KMS-11 (cell line): ENCODE measurements at regions not wholly inside any gene's neighbourhood (a gene's known extent, or its start where the extent isn't known, plus 50 kb on each side); places are given as distances from the start of the nearest gene placed in this dataset.

Experiments
- H2AFZ ChIP-seq: fragments of 200-600 bp; sonication (generic); 2 replicates; pipeline ENCODE4 v1.6.1; 2016; ENCODE audit warnings: antibody characterized with exemption, mixed run types, low read depth
- H3K27ac ChIP-seq: fragments of 200-600 bp; sonication (generic); 2 replicates; pipeline ENCODE4 v1.6.1; 2016; ENCODE audit warnings: mild to moderate bottlenecking, mixed run types
- H3K27me3 ChIP-seq: fragments of 200-600 bp; sonication (generic); 2 replicates; pipeline ENCODE4 v1.6.1; 2017; ENCODE audit warnings: mild to moderate bottlenecking, low read depth, mixed run types, moderate library complexity; ENCODE audit not compliant: insufficient read depth
- H3K36me3 ChIP-seq: fragments of 200-600 bp; sonication (generic); 2 replicates; pipeline ENCODE4 v1.6.1; 2017; ENCODE audit warnings: mild to moderate bottlenecking, mixed run types; ENCODE audit not compliant: insufficient read depth
- H3K4me1 ChIP-seq: fragments of 200-600 bp; sonication (generic); 2 replicates; pipeline ENCODE4 v1.6.1; 2016; ENCODE audit warnings: mild to moderate bottlenecking, low read depth, mixed run types; ENCODE audit not compliant: poor library complexity, severe bottlenecking
- H3K4me2 ChIP-seq: fragments of 200-600 bp; sonication (generic); 2 replicates; pipeline ENCODE4 v1.7.0; 2016; ENCODE audit warnings: mild to moderate bottlenecking, mixed run types
- H3K4me3 ChIP-seq: fragments of 200-600 bp; sonication (generic); IDR thresholded peaks from 2 replicates; pipeline ENCODE4 v1.6.1; 2017; ENCODE audit warnings: low read depth, low read length, mixed read lengths; ENCODE audit not compliant: insufficient read depth
- H3K79me2 ChIP-seq: fragments of 200-600 bp; sonication (generic); 2 replicates; pipeline ENCODE4 v1.6.1; 2016; ENCODE audit warnings: low read depth, mixed run types; ENCODE audit not compliant: insufficient read depth
- H3K9ac ChIP-seq: fragments of 200-600 bp; sonication (generic); 2 replicates; pipeline ENCODE4 v1.6.1; 2016; ENCODE audit warnings: mild to moderate bottlenecking, mixed run types
- H4K20me1 ChIP-seq: fragments of 200-600 bp; sonication (generic); 2 replicates; pipeline ENCODE4 v1.6.1; 2016; ENCODE audit warnings: mild to moderate bottlenecking, mixed run types; ENCODE audit not compliant: insufficient read depth
- CTCF ChIP-seq: fragments of 200-600 bp; sonication (generic); conservative IDR thresholded peaks from 2 replicates; pipeline ENCODE4 v1.6.1; 2017; ENCODE audit warnings: low read depth, mild to moderate bottlenecking, antibody characterized with exemption, low read length, moderate library complexity, mixed read lengths

GRCh38 chr1:58841455-58841854 is 57.6 kb upstream of the JUN start:
- Histone ChIP-seq H3K79me2 (no peaks in the 10 kb centered on the region), H3K36me3 (no peaks in the 10 kb centered on the region), H2AFZ (no peak overlapping the region), H3K4me1 (peaks cover 4% of the 10 kb centered on the region), H3K4me2 (no peak overlapping the region), H3K4me3 (no peak overlapping the region), H3K9ac (no peak overlapping the region), H3K27ac (no peak overlapping the region), H3K27me3 (no peaks in the 10 kb centered on the region), H4K20me1 (no peaks in the 10 kb centered on the region)
- TF ChIP-seq CTCF: peak; percentile 47; the same call in 1 of the 2 replicates

- H3K36me3 ChIP-seq: no peaks in the 10 kb centered on the region
- no peak overlapping the region for H3K27ac ChIP-seq
- no peak for TF ChIP-seq CTCF
- no peaks in the 10 kb centered on the region for H3K79me2 ChIP-seq
- H4K20me1 ChIP-seq: no peaks in the 10 kb centered on the region
- no peak overlapping the region for H3K4me2 ChIP-seq
- no peaks in the 10 kb centered on the region for H3K27me3 ChIP-seq
- H3K9ac ChIP-seq: no peak overlapping the region
- no peak overlapping the region for H3K4me3 ChIP-seq
- H2AFZ ChIP-seq: no peak overlapping the region
- H3K4me1 ChIP-seq: peaks cover 4% of the 10 kb centered on the region
Observed at GRCh38 chr1:58842941-58843340, 59.1 kb upstream of the JUN start.

GRCh38 chr1:58844176-58844575 is 60.3 kb upstream of the JUN start:
- H3K9ac ChIP-seq: no peak overlapping the region
- TF ChIP-seq CTCF: no peak
- no peak overlapping the region for H3K27ac ChIP-seq
- no peaks in the 10 kb centered on the region for H3K79me2 ChIP-seq
- no peaks in the 10 kb centered on the region for H4K20me1 ChIP-seq
- no peaks in the 10 kb centered on the region for H3K36me3 ChIP-seq
- no peak overlapping the region for H2AFZ ChIP-seq
- no peaks in the 10 kb centered on the region for H3K27me3 ChIP-seq
- H3K4me3 ChIP-seq: no peak overlapping the region
- H3K4me1 ChIP-seq: peaks cover 4% of the 10 kb centered on the region
- H3K4me2 ChIP-seq: no peak overlapping the region

GRCh38 chr1:58845942-58846341 is 62.1 kb upstream of the JUN start:
- peaks cover 4% of the 10 kb centered on the region for H3K4me1 ChIP-seq
- TF ChIP-seq CTCF: no peak

More at GRCh38 chr1:58845942-58846341, 62.1 kb upstream of the JUN start:
- Histone ChIP-seq H3K9ac (no peak overlapping the region), H3K4me3 (no peak overlapping the region), H3K4me2 (no peak overlapping the region), H4K20me1 (no peaks in the 10 kb centered on the region), H3K27ac (no peak overlapping the region), H2AFZ (no peak overlapping the region), H3K79me2 (no peaks in the 10 kb centered on the region), H3K36me3 (no peaks in the 10 kb centered on the region), H3K27me3 (no peaks in the 10 kb centered on the region)
